ENCODE measurements at regions not wholly inside any gene's neighbourhood (a gene's known extent, or its start where the extent isn't known, plus 50 kb on each side); places are given as distances from the start of the nearest gene placed in this dataset.

GRCh38 chr3:105223815-105224214 is 142.9 kb upstream of the ALCAM start:
- BruUV-seq (replicated peaks) = no TSS peak
- Histone ChIP-seq H4K20me1 (ENCODE audit: control insufficient read depth, insufficient read depth) (no peaks in the 10 kb centered on the region), H3K36me3 (ENCODE audit: control insufficient read depth in 2 of 2, insufficient read depth in 2 of 2, low read length in 1 of 2) (no peaks in the 10 kb centered on the region), H3K27ac (ENCODE audit: control insufficient read depth, insufficient read depth) (no peak overlapping the region), H3K4me2 (ENCODE audit: control insufficient read depth, insufficient read depth) (no peak overlapping the region), H3K27me3 (replicated peaks in 1 of 2; ENCODE audit: control insufficient read depth in 2 of 2, insufficient read depth in 2 of 2, low read length in 1 of 2) (no peaks in the 10 kb centered on the region), H3K4me3 (no peak overlapping the region), H3K4me1 (ENCODE audit: control insufficient read depth, insufficient read depth, low read length) (no peaks in the 10 kb centered on the region), H3K9me3 (replicated peaks; ENCODE audit: control insufficient read depth, insufficient read depth, low read length) (no peaks in the 10 kb centered on the region), H3K79me2 (ENCODE audit: control insufficient read depth, insufficient read depth, low read length) (no peaks in the 10 kb centered on the region), H3K9ac (ENCODE audit: control insufficient read depth, insufficient read depth, low read length) (no peak overlapping the region), H2AFZ (ENCODE audit: control insufficient read depth, low read depth, low read length) (no peak overlapping the region)
- FAIRE-seq (no peak), ATAC-seq (no peak), DNase-seq (ENCODE audit: low read depth, low spot score) (no peak)
- in situ Hi-C loops (cut with MboI) (no loop called here), intact Hi-C loops (cut with micrococcal nuclease; ENCODE audit: unreplicated experiment) (no loop called here)
- TF ChIP-seq ZNF622 (IDR thresholded peaks at IDR 0.05) (no peak), ZSCAN29 (IDR thresholded peaks at IDR 0.05) (no peak), RAD21 (IDR thresholded peaks at IDR 0.05; ENCODE audit: insufficient read depth, low read depth, low read length) (no peak), HDGF (IDR thresholded peaks at IDR 0.05) (no peak), E2F8 (IDR thresholded peaks at IDR 0.05; ENCODE audit: low read depth, partially characterized antibody) (no peak), NRF1 (conservative IDR thresholded peaks at IDR 0.05; ENCODE audit: low read depth, low read length) (no peak), CEBPB (IDR thresholded peaks at IDR 0.05; ENCODE audit: borderline replicate concordance in 1 of 2, low read depth in 2 of 2, low read length in 2 of 2) (no peak), CBX5 (IDR thresholded peaks at IDR 0.05; ENCODE audit: low read depth) (no peak), BHLHE40 (IDR thresholded peaks at IDR 0.05; ENCODE audit: borderline replicate concordance in 1 of 2, low read depth in 2 of 2, low read length in 1 of 2) (no peak), ZBTB4 (CRISPR knock-in tag; IDR thresholded peaks at IDR 0.05) (no peak), IKZF2 (IDR thresholded peaks at IDR 0.05) (no peak), CHD4 (IDR thresholded peaks at IDR 0.05) (no peak), MEF2A (IDR thresholded peaks at IDR 0.05; ENCODE audit: insufficient read depth, low read depth, low read length) (no peak), NKRF (conservative IDR thresholded peaks at IDR 0.05) (no peak), KLF5 (IDR thresholded peaks at IDR 0.05; ENCODE audit: partially characterized antibody) (no peak), USF2 (IDR thresholded peaks at IDR 0.05; ENCODE audit: borderline replicate concordance, low read depth, low read length) (no peak), MTA3 (IDR thresholded peaks at IDR 0.05; ENCODE audit: borderline replicate concordance, low read length) (no peak)
- ChIA-PET RAD21 (ENCODE audit: unreplicated experiment) (interaction anchor here (1.0 kb wide), 1 partner anchor 140 kb away, joined by 3 read pairs; no protein-coding TSS in a partner anchor), CTCF (no interaction called here), POLR2A (no interaction called here), SMC1A (ENCODE audit: uncharacterized antibody, unreplicated experiment) (interaction anchor here (0.7 to 1.6 kb wide), 2 partner anchors 10 to 15 kb away, joined by 3 to 8 read pairs; no protein-coding TSS in a partner anchor)
- WGBS (ENCODE audit: insufficient coverage, insufficient replicate concordance, low lambda C conversion rate, missing lambda C conversion rate) = 64% methylated on average over 11 of the region's 11 CpGs
